HK-2 (cell line): ENCODE measurements at regions not wholly inside any gene's neighbourhood (a gene's known extent, or its start where the extent isn't known, plus 50 kb on each side); places are given as distances from the start of the nearest gene placed in this dataset.

Source experiments
- DNase-seq: peaks from one replicate; pipeline ENCODE4 v3.0.0-alpha.2; 2018; ENCODE audit not compliant: unreplicated experiment

DNA sequence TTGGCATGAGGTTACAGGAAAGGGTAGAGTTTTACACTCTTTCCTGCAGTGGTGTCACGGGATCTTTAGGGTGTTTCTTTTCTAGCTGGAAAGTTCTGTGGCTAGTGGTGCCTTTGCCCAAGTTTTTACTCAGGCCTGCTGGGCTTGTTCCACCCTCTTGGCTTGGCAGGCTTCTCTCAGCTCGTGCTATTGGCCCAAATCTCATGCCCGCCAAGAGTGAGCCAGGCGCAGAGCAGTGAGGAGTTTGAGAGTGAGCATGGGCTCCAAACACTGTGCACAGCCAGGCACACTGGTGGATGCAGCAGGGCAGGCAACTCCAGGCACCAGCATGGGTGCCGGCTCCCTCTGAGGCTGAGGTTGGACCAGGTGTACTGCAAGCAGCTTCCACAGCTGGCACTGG is 206.5 kb downstream of the SAMD5 start:
- no peak for DNase-seq

DNA sequence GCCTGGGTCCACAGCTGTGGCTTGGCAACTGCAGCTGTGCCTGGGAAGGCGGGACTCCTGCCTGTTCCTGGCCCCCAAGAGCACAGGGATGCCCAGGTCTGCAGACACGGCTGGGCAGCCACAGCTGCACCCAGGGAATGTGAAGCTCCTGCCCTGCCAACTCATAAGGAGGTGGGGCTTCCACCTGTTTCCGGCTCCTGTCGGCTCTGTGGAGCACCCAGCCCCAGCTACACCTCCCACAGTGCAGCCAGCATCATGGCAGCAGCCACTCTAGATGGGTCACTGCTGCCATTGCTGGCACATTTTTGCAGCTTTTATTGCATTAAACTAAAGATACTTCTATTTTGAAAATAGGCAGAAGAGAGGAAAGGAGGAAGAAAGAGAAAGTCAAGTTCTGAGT is 207.9 kb downstream of the SAMD5 start:
- peak; percentile 3 for DNase-seq

DNA sequence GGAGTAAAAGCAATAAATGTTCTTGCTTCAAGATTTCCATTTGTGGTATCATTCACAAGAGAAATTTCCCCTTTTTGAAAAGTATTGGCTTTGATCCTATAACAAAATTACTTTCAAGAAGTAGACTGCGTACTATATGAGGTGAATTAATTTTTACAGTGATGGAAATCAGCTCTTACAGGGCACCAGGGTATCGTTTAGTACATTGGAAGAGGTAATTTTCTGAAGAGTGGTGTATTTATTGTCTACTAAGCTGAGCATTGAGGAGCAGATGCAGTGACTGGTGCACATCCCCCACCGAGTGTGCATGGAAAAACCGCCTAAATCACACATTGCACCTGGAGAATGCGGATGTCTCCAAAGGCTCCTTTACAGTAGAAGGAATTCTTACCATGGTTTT is 209.5 kb downstream of the SAMD5 start:
- DNase-seq: no peak

DNA sequence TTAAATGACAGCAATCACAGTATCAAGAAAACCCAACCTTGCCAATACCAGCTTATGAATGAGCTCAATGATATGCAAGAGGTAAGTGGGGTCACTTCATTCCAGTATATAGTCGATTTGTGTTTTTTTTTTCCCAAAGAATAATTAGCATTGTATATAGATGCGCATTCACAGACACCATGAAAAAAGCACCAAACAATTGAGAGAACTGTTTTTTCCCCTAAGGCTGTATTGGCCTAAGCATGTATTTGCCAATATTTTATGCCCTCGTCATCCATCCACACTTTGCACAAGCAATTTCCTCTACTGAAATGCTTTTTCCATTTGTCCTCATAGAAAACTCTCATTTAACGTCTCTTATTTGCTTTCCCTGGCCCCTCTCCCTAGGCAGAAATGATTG is 213.7 kb downstream of the SAMD5 start:
- DNase-seq: no peak

DNA sequence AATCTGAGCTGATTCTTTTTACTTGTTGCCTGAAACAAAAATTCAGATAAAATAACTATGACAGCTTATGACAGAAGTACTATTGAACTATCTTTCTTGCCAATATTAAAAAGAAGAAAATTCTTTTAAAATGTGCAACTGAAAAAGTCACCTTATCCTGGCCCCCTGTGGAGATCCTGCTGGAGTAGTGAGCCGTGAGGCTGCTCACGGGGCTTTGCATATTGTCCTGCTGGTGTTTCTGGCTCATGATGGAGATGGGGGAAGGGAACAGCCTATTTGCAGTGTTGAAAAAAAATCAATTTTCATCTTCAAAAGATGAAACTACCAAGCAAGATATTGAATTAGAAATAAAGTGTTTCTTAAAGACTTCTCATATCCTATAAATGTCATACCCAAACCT is 216.0 kb downstream of the SAMD5 start:
- DNase-seq: no peak

DNA sequence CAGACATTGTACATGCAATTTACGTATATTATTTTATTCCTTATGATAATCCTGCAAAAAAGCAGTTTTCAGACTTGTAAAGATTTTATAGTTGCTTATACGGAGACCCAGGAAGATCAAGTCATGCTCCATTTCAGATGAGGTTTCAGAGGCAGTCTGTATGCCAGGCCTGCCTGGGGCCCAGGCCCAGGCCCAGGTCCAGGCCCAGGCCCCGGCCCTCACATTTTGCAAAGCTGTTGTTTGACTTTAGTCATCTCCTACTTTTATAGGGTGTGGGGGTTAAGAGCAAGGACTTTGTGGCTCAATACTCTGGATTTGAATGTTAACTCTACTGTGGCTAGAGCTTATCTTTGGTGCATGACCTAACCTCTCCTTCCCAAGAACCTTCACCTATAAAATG is 217.9 kb downstream of the SAMD5 start:
- DNase-seq: no peak

DNA sequence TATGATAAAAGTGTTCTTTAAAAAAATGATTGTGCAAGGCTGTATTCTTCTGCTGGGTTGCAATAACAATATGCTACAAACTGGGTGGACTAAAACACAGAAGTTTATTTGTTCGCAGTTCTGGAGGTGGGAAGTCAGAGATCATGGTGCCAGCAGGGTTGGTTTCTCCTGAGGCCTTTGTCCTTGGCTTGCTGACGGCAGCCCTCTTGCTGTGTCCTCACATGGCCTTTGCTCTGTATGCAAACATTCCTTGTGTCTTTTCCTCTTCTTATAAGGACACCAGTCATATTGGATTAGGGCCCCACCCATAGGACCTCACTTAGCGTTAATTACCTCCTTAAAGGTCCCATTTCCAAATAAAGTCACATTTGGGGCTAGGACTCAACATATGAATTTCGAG is 220.4 kb downstream of the SAMD5 start:
- no peak for DNase-seq

DNA sequence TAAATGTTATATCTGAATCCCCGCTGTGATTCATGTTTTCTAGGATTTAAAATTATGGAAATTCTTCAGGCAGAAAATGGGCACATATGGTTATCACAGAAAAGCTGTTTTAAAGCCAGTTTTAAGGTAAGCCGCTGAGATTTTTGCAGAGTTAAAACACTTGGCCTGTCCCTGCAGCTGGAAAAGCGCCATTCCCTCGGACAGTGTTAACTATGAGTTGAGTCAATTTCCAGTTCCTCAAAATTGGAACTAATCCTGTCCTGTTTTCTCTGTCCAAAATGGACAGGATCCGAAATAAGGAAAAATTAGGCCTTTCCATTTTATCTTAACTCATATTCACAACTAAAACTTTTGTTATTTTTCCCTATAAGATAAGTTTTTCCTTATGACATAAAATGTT is 225.2 kb downstream of the SAMD5 start:
- DNase-seq: no peak

DNA sequence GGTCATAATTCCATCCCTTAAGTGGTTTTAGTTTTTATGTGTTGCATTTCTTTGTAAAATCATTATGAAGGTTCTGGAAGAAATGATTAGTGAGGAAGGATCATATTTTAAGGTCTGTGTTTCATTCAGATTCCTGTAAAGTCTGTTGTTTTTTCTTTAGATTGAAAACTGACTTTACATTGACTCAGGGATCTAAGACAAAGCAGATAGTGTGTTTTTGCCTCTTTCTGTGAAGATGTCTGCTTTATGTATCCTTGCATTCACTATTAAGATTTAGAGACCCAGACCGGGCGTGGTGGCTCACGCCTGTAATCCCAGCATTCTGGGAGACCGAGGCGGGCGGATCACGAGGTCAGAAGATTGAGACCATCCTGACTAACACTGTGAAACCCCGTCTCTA is 225.7 kb downstream of the SAMD5 start:
- DNase-seq: no peak

DNA sequence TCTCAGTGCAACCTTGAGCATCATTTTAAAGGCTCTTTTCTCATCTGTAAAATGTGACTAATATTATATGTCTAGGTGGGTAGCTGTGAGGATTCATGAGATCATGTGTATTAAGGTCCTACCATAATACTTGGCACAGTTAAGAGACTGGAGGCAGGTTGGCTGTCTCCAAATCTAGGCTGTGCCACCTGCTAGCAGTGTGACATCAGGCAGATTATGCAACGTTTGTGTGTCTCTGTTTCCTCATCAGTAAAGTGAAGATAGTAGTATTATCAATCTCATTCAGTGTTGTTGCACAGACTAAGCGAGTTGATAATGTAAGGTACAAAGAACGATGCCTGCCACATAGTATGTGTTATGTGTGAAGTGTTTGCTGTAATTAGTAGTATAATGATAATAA is 227.4 kb downstream of the SAMD5 start:
- no peak for DNase-seq

DNA sequence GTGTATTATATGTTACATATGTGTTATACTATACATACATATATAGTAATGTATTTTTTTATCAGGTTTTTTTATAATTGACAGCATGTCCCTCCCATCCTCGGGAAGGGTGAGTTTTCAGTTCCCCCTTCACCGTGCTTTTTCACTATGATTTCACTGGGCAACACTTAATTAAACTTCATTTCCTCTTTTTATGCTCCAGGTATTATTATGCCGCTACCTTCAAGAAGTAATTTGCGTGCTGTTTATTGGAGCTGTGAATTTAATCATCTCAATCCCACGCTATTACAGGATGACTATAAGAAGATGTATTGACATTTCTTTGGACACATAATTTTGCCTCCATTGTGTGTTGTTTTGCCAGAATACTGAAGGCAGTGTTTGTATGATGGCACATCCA is 228.6 kb downstream of the SAMD5 start:
- no peak for DNase-seq

DNA sequence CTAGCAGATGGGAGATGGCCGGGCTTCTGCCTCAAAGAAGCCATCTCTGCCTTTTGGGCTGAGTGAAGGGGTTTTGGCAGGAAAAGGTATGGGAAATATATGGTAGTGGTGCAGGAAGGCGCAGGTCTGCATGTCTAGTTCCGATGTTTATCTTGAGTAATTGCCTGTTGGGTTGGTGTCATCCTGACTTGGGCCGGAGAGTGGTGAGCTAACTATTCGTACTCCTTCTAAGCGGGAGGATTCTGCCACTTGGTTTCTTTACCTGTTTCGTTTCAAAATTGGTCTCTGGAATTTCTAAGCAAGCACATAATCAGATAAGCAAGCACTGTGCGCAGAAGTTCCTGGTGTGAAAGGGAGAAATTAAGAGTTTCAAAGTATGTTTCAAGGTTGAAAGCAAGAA is 229.6 kb downstream of the SAMD5 start:
- no peak for DNase-seq

DNA sequence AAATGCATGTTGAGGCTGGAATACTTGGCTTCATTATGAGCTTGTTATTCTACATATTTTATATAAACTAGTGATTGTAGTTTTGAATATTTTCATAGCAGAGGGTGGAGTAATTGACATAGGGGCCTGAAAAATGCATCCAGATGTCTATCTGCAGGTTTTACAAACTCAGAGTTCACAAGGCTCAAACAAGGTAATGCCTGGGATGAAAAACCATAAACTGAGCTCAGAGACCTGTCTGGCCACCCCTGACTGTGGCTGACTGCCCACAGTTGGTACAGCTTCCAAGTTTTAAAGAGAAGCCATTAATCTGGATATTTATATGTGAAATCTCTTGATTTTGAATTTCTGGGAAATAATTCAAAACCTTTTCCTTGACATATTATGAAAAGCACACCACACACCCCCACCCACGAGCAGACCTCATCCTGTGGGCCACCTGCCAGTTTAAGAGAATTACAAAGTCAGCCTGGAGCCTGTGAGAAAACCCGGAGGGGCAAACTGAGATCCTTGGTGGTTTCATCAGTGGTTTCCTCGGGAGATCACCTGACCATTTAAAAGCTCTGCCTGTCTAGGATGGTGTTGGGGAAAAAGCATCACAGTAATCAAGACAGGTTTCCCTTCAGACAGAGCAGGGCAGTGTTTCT is 230.1 kb downstream of the SAMD5 start:
- no peak for DNase-seq

DNA sequence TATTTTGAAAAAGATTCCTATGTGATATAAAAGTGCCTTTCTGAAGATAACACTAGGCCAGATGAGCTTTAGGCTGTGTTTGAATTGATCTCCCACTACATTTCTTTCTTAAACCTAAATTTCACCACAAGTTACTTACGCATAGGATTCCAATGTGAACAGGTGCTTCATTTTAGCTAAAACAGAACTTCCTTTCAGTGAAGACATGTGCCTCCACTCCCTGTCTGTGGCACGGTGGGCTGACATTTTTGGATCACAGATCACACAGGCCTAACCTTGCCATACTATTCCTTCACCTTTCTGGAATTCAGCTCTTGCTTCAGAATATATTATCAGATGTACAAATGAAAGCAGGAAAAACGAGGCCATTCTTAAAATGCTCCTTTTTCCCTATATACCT is 231.8 kb downstream of the SAMD5 start:
- DNase-seq: no peak

DNA sequence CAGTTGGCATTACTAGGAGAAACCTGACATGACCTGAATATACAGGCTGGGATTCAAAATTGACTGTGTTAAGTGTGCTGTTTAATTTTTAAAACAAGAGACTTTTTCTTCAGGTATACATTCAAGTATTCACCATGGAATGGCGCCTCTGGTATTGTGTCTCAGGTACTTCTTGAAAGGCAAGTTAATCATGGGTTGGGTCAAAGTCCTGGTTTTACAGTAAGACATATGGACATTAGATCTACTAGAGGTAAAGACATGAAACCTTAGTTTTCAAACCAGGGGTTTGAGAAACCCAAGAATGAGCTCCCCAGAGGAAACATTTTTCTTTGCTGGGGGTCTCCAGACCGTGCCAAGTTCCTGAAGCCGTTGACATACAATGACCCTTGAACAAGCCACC is 232.4 kb downstream of the SAMD5 start:
- no peak for DNase-seq

DNA sequence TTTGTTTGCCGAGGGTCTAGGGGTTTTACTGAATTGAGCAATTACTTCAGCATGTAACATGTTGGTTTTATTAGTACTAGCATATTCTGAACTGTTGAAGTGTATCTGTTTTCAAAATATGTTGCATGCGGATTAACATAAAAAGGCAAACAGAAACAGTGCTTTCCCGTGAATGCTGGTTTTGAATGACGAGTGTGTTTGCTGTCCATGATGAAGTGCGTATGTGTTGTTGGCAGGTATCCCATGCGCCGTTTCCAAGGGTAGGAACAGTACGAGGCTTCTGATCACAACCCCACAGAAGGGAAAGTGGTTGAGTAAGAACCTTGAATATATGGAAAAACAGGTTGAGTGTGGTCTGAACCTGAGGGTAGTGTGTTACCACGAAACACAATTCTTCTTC is 232.9 kb downstream of the SAMD5 start:
- DNase-seq: no peak

DNA sequence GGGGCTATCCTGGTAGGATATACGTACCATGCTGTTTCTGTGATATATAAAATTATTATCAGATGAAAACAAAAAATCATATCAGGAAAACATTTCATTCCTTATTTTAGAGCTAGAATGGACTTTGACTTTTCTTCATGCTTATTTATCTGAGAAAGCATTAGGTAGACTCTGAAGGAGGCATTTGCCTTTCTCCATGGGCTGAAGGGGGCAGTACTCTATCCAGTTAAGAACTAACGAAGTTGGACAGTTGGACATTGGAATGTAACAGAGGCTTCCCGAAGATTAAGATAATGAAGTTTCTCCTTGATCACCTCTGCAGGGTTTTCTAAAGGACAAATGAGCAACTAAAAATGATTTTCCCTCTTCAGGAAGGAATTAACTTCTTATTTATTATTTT is 233.9 kb downstream of the SAMD5 start:
- DNase-seq: no peak

DNA sequence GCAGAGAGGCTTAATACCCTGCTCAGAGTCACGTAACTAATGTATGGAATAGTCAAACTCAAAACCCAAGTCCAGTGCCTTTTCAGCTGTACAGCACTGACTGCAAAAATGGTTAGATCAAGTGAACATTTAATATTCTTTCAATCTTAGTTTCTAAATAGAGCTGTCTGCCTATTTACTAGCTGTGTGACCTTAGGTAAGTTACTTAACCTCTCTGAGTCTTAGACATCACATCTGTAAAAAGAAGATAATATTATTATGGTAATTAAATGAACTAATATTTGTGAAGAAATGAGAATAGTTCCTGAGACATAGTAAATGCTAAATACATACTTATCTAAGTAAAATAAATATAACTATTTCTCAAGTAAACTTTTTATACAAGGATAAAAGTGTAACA is 235.5 kb downstream of the SAMD5 start:
- DNase-seq: no peak

DNA sequence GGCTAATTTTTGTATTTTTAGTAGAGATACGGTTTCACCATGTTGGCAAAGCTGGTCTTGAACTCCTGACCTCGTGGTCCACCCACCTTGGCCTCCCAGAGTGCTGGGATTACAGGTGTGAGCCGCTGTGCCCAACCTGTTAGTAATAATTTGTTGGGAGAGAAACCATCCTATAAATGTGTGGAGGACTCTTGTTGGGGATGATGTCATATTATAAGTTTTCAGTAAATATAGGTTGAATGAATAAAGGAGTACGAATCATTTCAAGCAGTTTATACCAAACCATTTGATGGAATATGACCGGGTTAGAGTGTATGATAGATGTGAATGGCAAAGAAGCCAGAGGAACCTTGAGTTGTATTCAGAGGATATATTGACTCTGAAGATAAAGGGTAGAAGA is 240.8 kb downstream of the SAMD5 start:
- no peak for DNase-seq

DNA sequence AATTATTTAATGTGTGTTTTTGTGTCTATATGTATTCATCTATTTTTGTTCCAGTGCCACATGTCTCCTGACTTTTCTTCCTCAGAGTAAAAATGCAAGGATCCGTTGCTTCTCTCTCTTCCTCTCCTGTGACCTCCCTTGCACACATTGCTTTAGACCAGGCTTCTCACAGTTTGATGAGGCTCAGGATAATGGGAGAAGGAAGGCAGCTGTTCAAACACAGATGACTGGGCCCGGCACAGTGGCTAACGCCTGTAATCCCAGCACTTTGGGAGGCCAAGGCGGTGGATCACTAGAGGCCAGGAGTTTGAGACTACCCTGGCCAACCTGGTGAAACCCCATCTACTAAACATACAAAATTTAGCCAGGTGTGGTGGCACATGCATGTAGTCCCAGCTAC is 241.9 kb downstream of the SAMD5 start:
- DNase-seq: no peak

DNA sequence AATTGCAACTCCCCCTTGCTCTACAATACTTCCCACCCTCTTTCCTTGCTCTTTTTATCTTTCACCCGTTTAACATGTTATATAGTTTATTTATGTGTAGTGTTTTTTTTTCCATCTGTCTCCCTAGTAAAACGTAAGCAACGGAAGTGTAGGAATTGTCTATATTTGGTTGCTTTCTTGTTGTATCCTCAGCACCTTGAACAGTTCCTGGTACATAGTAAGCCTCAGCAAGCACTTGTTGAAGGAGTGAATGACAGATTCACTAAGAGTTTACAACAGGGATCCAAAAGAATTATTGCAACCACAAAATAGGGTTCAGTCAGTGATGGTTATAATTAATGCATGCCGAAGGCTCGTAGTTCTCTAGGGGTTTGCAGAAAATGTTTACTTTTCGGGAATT is 242.7 kb downstream of the SAMD5 start:
- no peak for DNase-seq

DNA sequence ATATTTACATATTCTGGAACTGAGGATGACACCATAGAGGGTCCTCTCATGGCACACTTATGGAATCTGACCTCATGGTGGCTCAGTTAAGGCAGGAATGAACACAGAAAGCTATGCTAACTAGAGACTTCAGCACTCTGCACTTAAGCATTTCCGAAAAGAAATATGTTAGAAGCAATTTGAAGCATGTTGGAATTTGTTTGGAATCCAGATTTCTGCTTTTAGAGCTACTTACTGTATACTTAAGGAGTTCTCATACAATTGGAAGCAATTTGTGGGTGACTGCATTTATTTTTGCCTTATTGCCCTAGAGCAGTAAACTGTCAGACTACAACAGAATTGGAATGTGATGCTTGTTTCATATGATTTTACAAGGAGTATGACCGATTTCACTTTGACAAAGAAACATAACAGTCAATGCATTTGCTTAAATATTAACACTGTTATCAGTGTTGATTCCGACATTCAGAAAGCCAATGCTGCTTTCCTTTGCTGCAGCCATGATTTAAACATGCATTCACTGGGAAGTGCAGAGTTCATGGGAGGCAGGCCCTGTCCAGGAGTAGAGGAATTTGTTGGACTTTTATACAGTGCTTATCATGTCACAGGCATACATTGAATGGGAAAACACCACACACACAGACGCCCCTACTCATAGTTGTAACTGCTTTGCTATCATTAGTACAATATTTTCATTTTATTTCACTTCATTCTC is 244.4 kb downstream of the SAMD5 start:
- DNase-seq: no peak

DNA sequence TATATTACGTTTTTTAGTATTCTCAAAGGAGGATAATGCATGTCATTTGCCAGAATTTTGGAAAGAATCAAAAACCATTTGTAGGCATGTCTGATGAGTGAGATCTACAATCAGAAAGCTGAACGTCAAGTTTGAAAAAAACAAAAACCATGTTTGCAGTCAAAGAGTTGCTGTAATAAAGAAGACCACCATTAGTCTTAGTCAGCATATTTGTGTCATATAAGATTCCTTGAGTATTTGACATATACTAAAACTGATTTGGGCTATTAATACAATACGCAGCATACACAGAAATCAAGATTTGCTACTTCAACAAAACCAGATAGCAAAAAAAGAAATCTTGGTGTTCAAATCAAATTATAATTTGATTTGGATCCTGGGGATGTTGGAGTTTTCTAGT is 247.5 kb downstream of the SAMD5 start:
- no peak for DNase-seq

DNA sequence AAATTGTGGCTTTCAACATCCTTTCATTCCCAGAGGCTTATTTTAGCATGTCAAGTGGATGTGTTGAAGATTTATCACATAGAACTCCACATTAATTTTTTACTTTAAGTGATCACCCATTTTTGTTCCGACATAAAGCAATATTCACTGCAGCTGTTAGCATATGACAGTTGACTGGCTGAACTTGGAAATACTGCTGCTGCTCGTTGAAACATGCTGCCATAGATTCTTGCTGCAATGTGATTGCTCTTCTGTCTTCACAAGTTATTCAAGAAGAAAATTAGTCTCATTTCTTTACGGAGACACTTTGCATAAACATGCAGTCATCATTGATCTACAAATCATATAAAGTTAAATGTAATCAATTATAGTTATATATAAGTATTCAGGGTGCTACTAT is 248.4 kb downstream of the SAMD5 start:
- no peak for DNase-seq
